ENCODE measurements at regions not wholly inside any gene's neighbourhood (a gene's known extent, or its start where the extent isn't known, plus 50 kb on each side); places are given as distances from the start of the nearest gene placed in this dataset.

GRCh38 chr14:98758440-98758839 is 513.6 kb downstream of the BCL11B start:
- no peak for TF ChIP-seq CTCF (IDR thresholded peaks at IDR 0.05; ENCODE audit: poor library complexity)
- TF ChIP-seq EZH2 (IDR thresholded peaks at IDR 0.05; ENCODE audit: borderline replicate concordance), result no peak
- no peak for TF ChIP-seq EZH2phosphoT487 (IDR thresholded peaks at IDR 0.05; ENCODE audit: low read depth, severe bottlenecking, unreplicated experiment)
